Lower leg skin (tissue), 4 donors: ENCODE measurements at regions not wholly inside any gene's neighbourhood (a gene's known extent, or its start where the extent isn't known, plus 50 kb on each side); places are given as distances from the start of the nearest gene placed in this dataset.

ENCODE experiments used
- DNase-seq, 2 donors: peaks; one replicate each; pipeline ENCODE4 v3.0.0-alpha.2; 2019; ENCODE audit warnings: low spot score in 2 of 2
- H3K4me3 ChIP-seq: fragments of 200-600 bp; sonication (generic); 2 replicates; pipeline ENCODE4 v1.5.1; 2017; ENCODE audit warnings: mild to moderate bottlenecking, low read depth; ENCODE audit not compliant: poor library complexity, severe bottlenecking
- CTCF ChIP-seq, 3 donors: fragments of 450-650 bp; IDR thresholded peaks; one replicate each; pipeline ENCODE4 v1.5.1; 2016; ENCODE audit warnings: antibody characterized with exemption in 3 of 3, mild to moderate bottlenecking in 3 of 3, moderate library complexity in 2 of 3
- POLR2A ChIP-seq, 2 donors: fragments of 450-650 bp; IDR thresholded peaks; one replicate each; pipeline ENCODE4 v1.6.1; 2016 to 2017; ENCODE audit warnings: antibody characterized with exemption in 2 of 2, mild to moderate bottlenecking in 1 of 2, moderate library complexity in 1 of 2
- WGBS, 2 donors: methylation state at CpG; one replicate each; pipeline ENCODE4 v1.1.5; 2018; 5-methylcytosine and 5-hydroxymethylcytosine counted together
- intact Hi-C: fragments of 100-400 bp; cut with DNase I; formaldehyde crosslinking; loops from one replicate; pipeline ENCODE4 v1.15.0; 2023; ENCODE audit warnings: low total_unique reads

GRCh38 chr2:179354739-179355537 is 90.3 kb upstream of the SESTD1 start:
- H3K4me3 ChIP-seq, result no peak overlapping the region
- 78 to 88% methylated on average over 1 of the region's 1 CpG for WGBS, 2 donors
- TF ChIP-seq CTCF (IDR thresholded peaks at IDR 0.05) (no peak), POLR2A (IDR thresholded peaks at IDR 0.05) (no peak)
- intact Hi-C loops, result no loop called here
- no peak for DNase-seq

GRCh38 chr2:179354296-179354695 is 89.7 kb upstream of the SESTD1 start:
- no peak overlapping the region for H3K4me3 ChIP-seq
- WGBS, 2 donors, result 95% methylated on average over 4 of the region's 4 CpGs
- intact Hi-C loops, result no loop called here
- TF ChIP-seq CTCF (IDR thresholded peaks at IDR 0.05) (no peak), POLR2A (IDR thresholded peaks at IDR 0.05) (no peak)
- DNase-seq, result no peak

GRCh38 chr2:179352181-179352580 is 87.5 kb upstream of the SESTD1 start:
- no peak for TF ChIP-seq POLR2A (IDR thresholded peaks at IDR 0.05)
- intact Hi-C loops, result no loop called here
- WGBS, 2 donors, result 70 to 78% methylated on average over 2 of the region's 2 CpGs
- no peak overlapping the region for H3K4me3 ChIP-seq
- no peak for DNase-seq

GRCh38 chr2:179351057-179351456 is 86.4 kb upstream of the SESTD1 start:
- intact Hi-C loops, result no loop called here
- WGBS, 2 donors, result 88 to 98% methylated on average over 2 of the region's 2 CpGs
- H3K4me3 ChIP-seq, result no peak overlapping the region
- DNase-seq, result no peak
- no peak for TF ChIP-seq CTCF (IDR thresholded peaks at IDR 0.05)
- no peak for TF ChIP-seq POLR2A (IDR thresholded peaks at IDR 0.05)

- no peak overlapping the region for H3K4me3 ChIP-seq
- 43 to 50% methylated on average over 1 of the region's 1 CpG for WGBS, 2 donors
- no peak for TF ChIP-seq POLR2A (IDR thresholded peaks at IDR 0.05)
- TF ChIP-seq CTCF (IDR thresholded peaks at IDR 0.05), result no peak
- intact Hi-C loops, result no loop called here
- no peak for DNase-seq
Measured at GRCh38 chr2:179349670-179350303, 85.2 kb upstream of the SESTD1 start.

GRCh38 chr2:179348906-179349305 is 84.3 kb upstream of the SESTD1 start:
- TF ChIP-seq POLR2A (IDR thresholded peaks at IDR 0.05) (no peak), CTCF (IDR thresholded peaks at IDR 0.05) (no peak)
- no peak for DNase-seq
- intact Hi-C loops, result no loop called here
- WGBS, 2 donors, result 54 to 61% methylated on average over 3 of the region's 3 CpGs
- H3K4me3 ChIP-seq, result no peak overlapping the region
